H9 (cell line): ENCODE measurements at regions not wholly inside any gene's neighbourhood (a gene's known extent, or its start where the extent isn't known, plus 50 kb on each side); places are given as distances from the start of the nearest gene placed in this dataset.

Source experiments
- DNase-seq: peaks from one replicate; pipeline ENCODE4 v3.0.0-alpha.2; 2017
- H2AFZ ChIP-seq: one replicate; pipeline ENCODE4 v1.6.1; 2013; ENCODE audit warnings: mild to moderate bottlenecking, low read length, control low read depth, moderate library complexity
- H2AK5ac ChIP-seq: 2 replicates; pipeline ENCODE4 v1.6.1; 2013; ENCODE audit warnings: low read length, control low read depth, mixed read lengths; ENCODE audit not compliant: insufficient read length
- H2BK120ac ChIP-seq: one replicate; pipeline ENCODE4 v1.6.1; 2013; ENCODE audit warnings: low read depth, mild to moderate bottlenecking, low read length, control low read depth, inconsistent platforms; ENCODE audit not compliant: poor library complexity, severe bottlenecking
- H2BK12ac ChIP-seq: 2 replicates; pipeline ENCODE4 v1.6.1; 2013; ENCODE audit warnings: low read length, control low read depth, mixed read lengths, low read depth; ENCODE audit not compliant: insufficient read length
- H2BK15ac ChIP-seq: 2 replicates; pipeline ENCODE4 v1.6.1; 2013; ENCODE audit warnings: low read depth, low read length, control low read depth
- H2BK20ac ChIP-seq: one replicate; pipeline ENCODE4 v1.6.1; 2013; ENCODE audit warnings: low read depth, mild to moderate bottlenecking, low read length, control low read depth, inconsistent platforms; ENCODE audit not compliant: poor library complexity, severe bottlenecking
- H2BK5ac ChIP-seq: 2 replicates; pipeline ENCODE4 v1.6.1; 2013; ENCODE audit warnings: low read length, control low read depth, mixed read lengths; ENCODE audit not compliant: insufficient read length
- H3K14ac ChIP-seq: 2 replicates; pipeline ENCODE4 v1.6.1; 2013; ENCODE audit warnings: low read length, control low read depth; ENCODE audit not compliant: insufficient read depth
- H3K18ac ChIP-seq: 2 replicates; pipeline ENCODE4 v1.6.1; 2013; ENCODE audit warnings: low read depth, mild to moderate bottlenecking, mixed read lengths, low read length, control low read depth; ENCODE audit not compliant: insufficient read length
- H3K23ac ChIP-seq: 2 replicates; pipeline ENCODE4 v1.6.1; 2013; ENCODE audit warnings: low read length, control low read depth, mixed read lengths, low read depth; ENCODE audit not compliant: insufficient read length
- H3K23me2 ChIP-seq: 2 replicates; pipeline ENCODE4 v1.6.1; 2013; ENCODE audit warnings: low read depth, mild to moderate bottlenecking, mixed read lengths, low read length, control low read depth; ENCODE audit not compliant: insufficient read length, poor library complexity, severe bottlenecking
- H3K27ac ChIP-seq: 2 replicates; pipeline ENCODE4 v1.5.1; 2013; ENCODE audit warnings: low read length, control low read depth, mixed read lengths, low read depth; ENCODE audit not compliant: insufficient read length
- H3K27me3 ChIP-seq: 2 replicates; pipeline ENCODE4 v1.6.1; 2013; ENCODE audit warnings: low read length, control low read depth, inconsistent platforms; ENCODE audit not compliant: insufficient read depth
- H3K4ac ChIP-seq: 2 replicates; pipeline ENCODE4 v1.6.1; 2013; ENCODE audit warnings: low read depth, mild to moderate bottlenecking, control low read depth, inconsistent platforms, low read length, moderate library complexity
- H3K4me1 ChIP-seq: 2 replicates; pipeline ENCODE4 v1.6.1; 2013; ENCODE audit warnings: low read length, control low read depth, inconsistent platforms; ENCODE audit not compliant: insufficient read depth
- H3K4me2 ChIP-seq: 2 replicates; pipeline ENCODE4 v1.6.1; 2013; ENCODE audit warnings: low read length, control low read depth, mixed read lengths; ENCODE audit not compliant: insufficient read length, insufficient read depth
- H3K56ac ChIP-seq: 2 replicates; pipeline ENCODE4 v1.6.1; 2013; ENCODE audit warnings: low read depth, mild to moderate bottlenecking, mixed read lengths, low read length, control low read depth; ENCODE audit not compliant: insufficient read length
- H3K79me1 ChIP-seq: 2 replicates; pipeline ENCODE4 v1.6.1; 2013; ENCODE audit warnings: low read depth, mild to moderate bottlenecking, moderate library complexity, low read length, control low read depth, inconsistent platforms; ENCODE audit not compliant: insufficient read depth, poor library complexity, severe bottlenecking
- H3K79me2 ChIP-seq: 2 replicates; pipeline ENCODE4 v1.6.1; 2013; ENCODE audit warnings: low read length, control low read depth, inconsistent platforms; ENCODE audit not compliant: insufficient read depth
- H3K9ac ChIP-seq: 2 replicates; pipeline ENCODE4 v1.6.1; 2013; ENCODE audit warnings: low read length, control low read depth, mixed read lengths; ENCODE audit not compliant: insufficient read length; ENCODE audit errors: extremely low read depth
- H3K9me3 ChIP-seq: one replicate; pipeline ENCODE4 v1.6.1; 2013; ENCODE audit warnings: low read depth, low read length, inconsistent platforms; ENCODE audit not compliant: control insufficient read depth
- H3T11ph ChIP-seq: one replicate; pipeline ENCODE4 v1.6.1; 2013; ENCODE audit warnings: mild to moderate bottlenecking, low read length, control low read depth, inconsistent platforms
- H4K20me1 ChIP-seq: one replicate; pipeline ENCODE4 v1.6.1; 2013; ENCODE audit not compliant: control insufficient read depth, insufficient read length, insufficient read depth
- H4K5ac ChIP-seq: 2 replicates; pipeline ENCODE4 v1.6.1; 2013; ENCODE audit warnings: low read depth, mild to moderate bottlenecking, mixed read lengths, low read length, control low read depth; ENCODE audit not compliant: insufficient read length
- H4K8ac ChIP-seq: replicated peaks from 2 replicates; pipeline ENCODE4 v1.6.1; 2013; ENCODE audit warnings: low read length, control low read depth, mixed read lengths, low read depth; ENCODE audit not compliant: insufficient read length
- H4K91ac ChIP-seq: 2 replicates; pipeline ENCODE4 v1.6.1; 2013; ENCODE audit warnings: low read depth, mild to moderate bottlenecking, moderate library complexity, mixed read lengths, low read length, control low read depth; ENCODE audit not compliant: insufficient read length
- H3K27ac Mint-ChIP-seq, 3 experiments: 2 replicates in 2 of 3; 3 replicates in 1 of 3; pipeline ENCODE4 v1.8.0; 2020 to 2021; ENCODE audit warnings: mixed read lengths in 3 of 3, mild to moderate bottlenecking in 1 of 3, moderate library complexity in 1 of 3
- H3K27me3 Mint-ChIP-seq: 2 replicates; pipeline ENCODE4 v1.8.0; 2021; ENCODE audit warnings: low read depth, mild to moderate bottlenecking, moderate library complexity, mixed read lengths
- H3K36me3 Mint-ChIP-seq, 3 experiments: 2 replicates in 2 of 3; 3 replicates in 1 of 3; pipeline ENCODE4 v1.8.0; 2020 to 2021; ENCODE audit warnings: low read depth in 3 of 3, mixed read lengths in 3 of 3; ENCODE audit not compliant: insufficient read depth in 1 of 3
- H3K4me1 Mint-ChIP-seq, 2 experiments: 2 replicates each; pipeline ENCODE4 v1.8.0; 2020; ENCODE audit warnings: mixed read lengths in 2 of 2
- H3K4me3 Mint-ChIP-seq, 2 experiments: 2 replicates in 1 of 2; 3 replicates in 1 of 2; pipeline ENCODE4 v1.8.0; 2020 to 2021; ENCODE audit warnings: mild to moderate bottlenecking in 2 of 2, mixed read lengths in 2 of 2, moderate library complexity in 1 of 2
- H3K9me3 Mint-ChIP-seq, 2 experiments: 2 replicates in 1 of 2; 3 replicates in 1 of 2; pipeline ENCODE4 v1.8.0; 2020; ENCODE audit warnings: mild to moderate bottlenecking in 2 of 2, mixed read lengths in 2 of 2, moderate library complexity in 1 of 2
- CTCF ChIP-seq: fragments of 200-600 bp; sonication (generic); conservative IDR thresholded peaks from 3 replicates; pipeline ENCODE4 v1.8.0; 2021; ENCODE audit warnings: antibody characterized with exemption, mild to moderate bottlenecking
- WGBS: extraction: QIAGEN DNeasy Blood & Tissue Kit; methylation state at CpG from one replicate; pipeline ENCODE4 v1.1.7; 2013; ENCODE audit warnings: missing lambda C conversion rate, low lambda C conversion rate, mixed read lengths; ENCODE audit not compliant: insufficient read length; ENCODE audit errors: extremely low coverage; 5-methylcytosine and 5-hydroxymethylcytosine counted together

- no peak overlapping the region for H3K27ac ChIP-seq
- no peaks in the 10 kb centered on the region for H3K4me1 ChIP-seq
- no peaks in the 10 kb centered on the region for H4K20me1 ChIP-seq
- no peak overlapping the region for H3T11ph ChIP-seq
- no peak for DNase-seq
- H3K79me1 ChIP-seq: no peaks in the 10 kb centered on the region
- no peak overlapping the region for H3K4ac ChIP-seq
- no peak overlapping the region for H2BK12ac ChIP-seq
- no peak overlapping the region for H3K18ac ChIP-seq
- no peaks in the 10 kb centered on the region for H3K27me3 ChIP-seq
- H3K14ac ChIP-seq: no peak overlapping the region
- H3K23me2 ChIP-seq: no peaks in the 10 kb centered on the region
- H3K9ac ChIP-seq: no peak overlapping the region
- no peak overlapping the region for H2BK5ac ChIP-seq
- no peak overlapping the region for H3K27ac Mint-ChIP-seq
- H4K91ac ChIP-seq: no peak overlapping the region
- no peak overlapping the region for H2AK5ac ChIP-seq
- H3K4me3 Mint-ChIP-seq: no peak overlapping the region
- no peak overlapping the region for H4K8ac ChIP-seq
- no peak overlapping the region for H2AFZ ChIP-seq
- no peaks in the 10 kb centered on the region for H3K79me2 ChIP-seq
- no peaks in the 10 kb centered on the region for H3K27me3 Mint-ChIP-seq
- H3K36me3 Mint-ChIP-seq: peaks cover 0 to 2% (median 0%) of the 10 kb centered on the region in 3 experiments; a peak in 1 of 7 replicates
- no peak overlapping the region for H3K23ac ChIP-seq
- no peak overlapping the region for H2BK120ac ChIP-seq
- no peak overlapping the region for H3K4me2 ChIP-seq
- no CpG with 5 or more reads among the region's 1 CpG for WGBS
- TF ChIP-seq CTCF: no peak
- no peak overlapping the region for H4K5ac ChIP-seq
- no peak overlapping the region for H2BK15ac ChIP-seq
- H3K9me3 ChIP-seq: no peaks in the 10 kb centered on the region
- H3K56ac ChIP-seq: no peak overlapping the region
- no peak overlapping the region for H2BK20ac ChIP-seq
- H3K4me1 Mint-ChIP-seq: peaks cover 3 to 5% of the 10 kb centered on the region in 2 experiments; a peak in 2 of 4 replicates
- peaks cover 19 to 25% of the 10 kb centered on the region in 2 experiments; a peak in 4 of 5 replicates for H3K9me3 Mint-ChIP-seq
Observed at GRCh38 chrX:127313635-127314034, 494.1 kb downstream of the PRR32 start.
